ENCODE measurements at regions not wholly inside any gene's neighbourhood (a gene's known extent, or its start where the extent isn't known, plus 50 kb on each side); places are given as distances from the start of the nearest gene placed in this dataset.

GRCh38 chr1:239840336-239840735, 251.3 kb upstream of the FMN2 start:
- no peak overlapping the region for H3K4me3 ChIP-seq (ENCODE audit: insufficient read depth, low read length, poor library complexity, severe bottlenecking)
- no peaks in the 10 kb centered on the region for H3F3A ChIP-seq (ENCODE audit: insufficient read depth)
- H3K79me2 ChIP-seq (ENCODE audit: insufficient read depth, low read length), result no peaks in the 10 kb centered on the region
- H3K4me2 ChIP-seq (ENCODE audit: low read depth, low read length, poor library complexity, severe bottlenecking), result no peak overlapping the region
- no peaks in the 10 kb centered on the region for H3K36me3 ChIP-seq (ENCODE audit: low read length)
- H3K9me3 ChIP-seq (ENCODE audit: insufficient read depth, low read length), result no peaks in the 10 kb centered on the region
- no peak overlapping the region for H2AFZ ChIP-seq (ENCODE audit: low read depth, low read length, severe bottlenecking)
- H3K27me3 ChIP-seq (ENCODE audit: low read length), result no peaks in the 10 kb centered on the region
- TF ChIP-seq EZH2phosphoT487 (conservative IDR thresholded peaks at IDR 0.05; ENCODE audit: low read length), result no peak
- TF ChIP-seq, protein P1, sequence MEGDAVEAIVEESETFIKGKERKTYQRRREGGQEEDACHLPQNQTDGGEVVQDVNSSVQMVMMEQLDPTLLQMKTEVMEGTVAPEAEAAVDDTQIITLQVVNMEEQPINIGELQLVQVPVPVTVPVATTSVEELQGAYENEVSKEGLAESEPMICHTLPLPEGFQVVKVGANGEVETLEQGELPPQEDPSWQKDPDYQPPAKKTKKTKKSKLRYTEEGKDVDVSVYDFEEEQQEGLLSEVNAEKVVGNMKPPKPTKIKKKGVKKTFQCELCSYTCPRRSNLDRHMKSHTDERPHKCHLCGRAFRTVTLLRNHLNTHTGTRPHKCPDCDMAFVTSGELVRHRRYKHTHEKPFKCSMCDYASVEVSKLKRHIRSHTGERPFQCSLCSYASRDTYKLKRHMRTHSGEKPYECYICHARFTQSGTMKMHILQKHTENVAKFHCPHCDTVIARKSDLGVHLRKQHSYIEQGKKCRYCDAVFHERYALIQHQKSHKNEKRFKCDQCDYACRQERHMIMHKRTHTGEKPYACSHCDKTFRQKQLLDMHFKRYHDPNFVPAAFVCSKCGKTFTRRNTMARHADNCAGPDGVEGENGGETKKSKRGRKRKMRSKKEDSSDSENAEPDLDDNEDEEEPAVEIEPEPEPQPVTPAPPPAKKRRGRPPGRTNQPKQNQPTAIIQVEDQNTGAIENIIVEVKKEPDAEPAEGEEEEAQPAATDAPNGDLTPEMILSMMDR (IDR thresholded peaks at IDR 0.05; ENCODE audit: insufficient read depth, low read length, poor library complexity, severe bottlenecking), result no peak
- no peaks in the 10 kb centered on the region for H3K9me2 ChIP-seq (replicated peaks; ENCODE audit: insufficient read depth, low read length)
- no peak overlapping the region for H3K9ac ChIP-seq (ENCODE audit: low read length)
- no peaks in the 10 kb centered on the region for H4K20me1 ChIP-seq (ENCODE audit: low read depth, low read length)
- H3K27ac ChIP-seq (ENCODE audit: low read depth, low read length), result no peak overlapping the region

DNA sequence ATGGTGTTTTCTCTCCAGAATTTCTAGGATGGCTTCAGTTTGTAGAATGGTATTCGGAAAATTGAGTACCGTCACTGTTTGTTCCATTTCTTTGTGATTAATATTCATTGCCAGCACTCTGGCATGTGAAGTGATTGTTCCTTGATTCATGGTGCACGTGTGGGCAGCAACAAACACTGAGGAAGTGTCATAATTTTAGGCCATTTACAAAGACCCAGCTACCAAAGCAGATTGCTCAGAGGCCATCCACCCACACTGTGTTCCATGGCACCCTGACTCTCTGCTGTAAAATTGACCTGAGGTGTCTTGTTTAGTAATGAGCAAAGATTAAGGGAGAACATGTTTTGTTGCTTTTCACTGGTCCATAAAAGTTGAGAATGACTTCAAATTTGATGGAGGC, 250.9 kb upstream of the FMN2 start:
- no peak for TF ChIP-seq EZH2phosphoT487 (conservative IDR thresholded peaks at IDR 0.05; ENCODE audit: low read length)
- TF ChIP-seq, protein P1 (IDR thresholded peaks at IDR 0.05; ENCODE audit: insufficient read depth, low read length, poor library complexity, severe bottlenecking), result no peak
- H3K9me3 ChIP-seq (ENCODE audit: insufficient read depth, low read length), result no peaks in the 10 kb centered on the region
- no peaks in the 10 kb centered on the region for H3K79me2 ChIP-seq (ENCODE audit: insufficient read depth, low read length)
- no peaks in the 10 kb centered on the region for H3K36me3 ChIP-seq (ENCODE audit: low read length)
- no peak overlapping the region for H3K4me3 ChIP-seq (ENCODE audit: insufficient read depth, low read length, poor library complexity, severe bottlenecking)
- H3K9me2 ChIP-seq (replicated peaks; ENCODE audit: insufficient read depth, low read length), result no peaks in the 10 kb centered on the region
- H3F3A ChIP-seq (ENCODE audit: insufficient read depth), result no peaks in the 10 kb centered on the region
- H3K9ac ChIP-seq (ENCODE audit: low read length), result no peak overlapping the region
- H2AFZ ChIP-seq (ENCODE audit: low read depth, low read length, severe bottlenecking), result no peak overlapping the region
- H3K4me2 ChIP-seq (ENCODE audit: low read depth, low read length, poor library complexity, severe bottlenecking), result no peak overlapping the region
- no peak overlapping the region for H3K27ac ChIP-seq (ENCODE audit: low read depth, low read length)
- H4K20me1 ChIP-seq (ENCODE audit: low read depth, low read length), result no peaks in the 10 kb centered on the region
- no peaks in the 10 kb centered on the region for H3K27me3 ChIP-seq (ENCODE audit: low read length)

DNA sequence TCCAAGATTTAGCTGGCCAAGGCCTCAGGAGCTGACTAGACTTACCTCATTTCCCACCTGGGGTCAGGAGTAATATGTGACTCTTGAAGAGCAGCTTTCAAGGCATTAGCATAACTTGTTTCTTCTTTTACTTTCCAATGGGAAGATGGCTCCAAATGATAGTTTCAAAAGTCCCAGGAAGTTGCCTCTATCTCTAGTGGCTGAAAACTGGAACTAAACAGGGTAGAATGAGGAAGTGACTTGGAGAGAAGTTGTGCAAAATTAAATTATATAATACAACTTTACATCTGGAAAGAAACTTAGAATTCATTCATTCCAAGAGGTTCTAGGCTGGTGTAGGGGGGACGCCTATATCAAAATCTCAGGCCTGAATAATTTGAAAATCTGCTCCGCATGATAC, 250.1 kb upstream of the FMN2 start:
- H3K27ac ChIP-seq (ENCODE audit: low read depth, low read length), result no peak overlapping the region
- H2AFZ ChIP-seq (ENCODE audit: low read depth, low read length, severe bottlenecking), result no peak overlapping the region
- no peaks in the 10 kb centered on the region for H3K9me2 ChIP-seq (replicated peaks; ENCODE audit: insufficient read depth, low read length)
- no peaks in the 10 kb centered on the region for H3K36me3 ChIP-seq (ENCODE audit: low read length)
- no peak overlapping the region for H3K4me2 ChIP-seq (ENCODE audit: low read depth, low read length, poor library complexity, severe bottlenecking)
- H3K27me3 ChIP-seq (ENCODE audit: low read length), result no peaks in the 10 kb centered on the region
- H3K4me3 ChIP-seq (ENCODE audit: insufficient read depth, low read length, poor library complexity, severe bottlenecking), result no peak overlapping the region
- H3F3A ChIP-seq (ENCODE audit: insufficient read depth), result no peaks in the 10 kb centered on the region
- no peaks in the 10 kb centered on the region for H3K79me2 ChIP-seq (ENCODE audit: insufficient read depth, low read length)
- H3K9me3 ChIP-seq (ENCODE audit: insufficient read depth, low read length), result no peaks in the 10 kb centered on the region
- H4K20me1 ChIP-seq (ENCODE audit: low read depth, low read length), result no peaks in the 10 kb centered on the region
- TF ChIP-seq, protein P1 (IDR thresholded peaks at IDR 0.05; ENCODE audit: insufficient read depth, low read length, poor library complexity, severe bottlenecking), result no peak
- no peak for TF ChIP-seq EZH2phosphoT487 (conservative IDR thresholded peaks at IDR 0.05; ENCODE audit: low read length)
- no peak overlapping the region for H3K9ac ChIP-seq (ENCODE audit: low read length)
